Right hindlimb (tissue), 1 donor: ENCODE measurements at regions not wholly inside any gene's neighbourhood (a gene's known extent, or its start where the extent isn't known, plus 50 kb on each side); places are given as distances from the start of the nearest gene placed in this dataset.
"Not testable (repeated sequence)": the region's sequence is repeated elsewhere in the genome, so short reads cannot be mapped to it uniquely, and the experiment has no call there.

Experiments
- DNase-seq: peaks from one replicate; pipeline ENCODE4 v3.0.0-alpha.2; 2018

DNA sequence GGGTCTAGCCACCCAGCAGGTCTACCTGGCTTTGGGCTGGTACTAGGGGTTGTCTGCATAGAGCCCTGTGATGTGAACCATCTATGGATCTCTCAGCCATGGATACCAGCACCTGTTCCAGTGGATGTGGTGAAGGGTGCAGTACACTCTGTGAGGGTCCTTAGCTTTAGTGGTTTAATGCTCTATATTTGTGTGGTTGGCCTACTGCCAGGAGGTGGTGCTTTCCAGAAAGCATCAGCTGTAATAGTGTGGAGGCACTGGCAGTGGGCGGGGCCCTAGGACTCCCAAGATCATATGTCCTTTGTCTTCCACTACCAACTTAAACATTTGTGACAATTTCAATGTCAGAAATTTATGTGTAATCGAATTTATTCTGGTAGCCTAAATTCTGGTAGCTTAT is 1065.1 kb downstream of the RPIA start:
- DNase-seq, result not testable (repeated sequence)

GRCh38 chr2:89758332-89759026 is 1067.0 kb downstream of the RPIA start:
- not testable (repeated sequence) for DNase-seq

- not testable (repeated sequence) for DNase-seq
These were observed 1069.3 kb downstream of the RPIA start for GRCh38 chr2:89760762-89761161.

DNA sequence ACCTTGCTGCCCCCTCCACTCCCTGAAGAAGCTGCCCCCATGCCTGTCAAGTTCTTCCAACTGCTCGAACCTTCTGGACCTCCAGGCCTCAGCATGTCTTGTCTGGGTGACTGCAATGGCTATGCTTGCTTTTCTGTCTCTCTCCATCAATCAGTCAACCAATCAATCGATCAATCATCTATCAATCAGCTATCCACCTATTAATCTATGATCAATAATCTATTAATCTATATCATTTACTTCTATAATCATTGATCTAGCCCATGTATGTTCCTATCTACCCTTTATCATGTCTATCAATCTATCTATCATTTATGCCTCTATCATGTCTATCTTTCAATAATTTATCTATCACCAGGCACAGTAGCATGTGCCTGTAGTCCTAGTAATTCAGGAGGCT is 1069.7 kb downstream of the RPIA start:
- not testable (repeated sequence) for DNase-seq

- DNase-seq, result not testable (repeated sequence)
These were observed 1070.4 kb downstream of the RPIA start for GRCh38 chr2:89761863-89762262.

DNA sequence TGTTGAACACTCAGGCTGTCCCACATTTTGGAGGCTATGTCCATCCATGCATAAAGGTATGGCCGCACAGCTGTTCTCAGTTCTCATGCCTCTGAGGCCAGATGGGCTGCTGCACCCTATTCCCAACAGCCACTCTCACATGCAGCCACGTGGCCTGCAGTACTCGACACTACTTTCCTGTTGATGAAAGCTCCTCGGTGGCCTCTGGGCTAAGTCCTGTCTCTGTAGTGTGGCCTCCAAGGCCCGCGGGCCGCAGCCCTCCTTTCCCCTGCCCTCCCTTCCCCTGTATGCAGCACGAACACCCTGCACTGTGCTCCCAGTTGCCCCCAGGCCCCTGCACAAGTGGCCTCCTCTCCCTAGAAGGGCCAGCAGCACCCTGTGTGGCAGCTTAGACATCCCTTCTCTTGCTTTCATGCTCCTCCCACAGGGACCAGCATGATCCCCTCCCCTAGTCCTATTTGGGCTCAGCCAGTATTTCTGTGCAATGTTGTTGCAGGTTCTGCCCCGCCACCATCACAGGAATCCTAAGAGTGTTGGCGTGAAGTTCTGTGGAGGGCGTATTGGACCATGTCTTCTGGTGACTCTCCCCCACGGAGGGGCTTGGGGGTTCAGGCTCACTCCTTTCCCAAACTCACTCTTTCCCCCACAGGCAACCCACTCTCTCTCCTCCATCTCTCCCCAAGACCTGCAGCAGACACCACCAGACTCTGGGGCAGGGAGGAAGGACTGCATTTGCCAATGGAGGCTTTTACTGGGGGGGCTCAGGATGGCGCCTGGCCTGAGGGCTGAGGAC is 1071.2 kb downstream of the RPIA start:
- DNase-seq, result not testable (repeated sequence)

DNA sequence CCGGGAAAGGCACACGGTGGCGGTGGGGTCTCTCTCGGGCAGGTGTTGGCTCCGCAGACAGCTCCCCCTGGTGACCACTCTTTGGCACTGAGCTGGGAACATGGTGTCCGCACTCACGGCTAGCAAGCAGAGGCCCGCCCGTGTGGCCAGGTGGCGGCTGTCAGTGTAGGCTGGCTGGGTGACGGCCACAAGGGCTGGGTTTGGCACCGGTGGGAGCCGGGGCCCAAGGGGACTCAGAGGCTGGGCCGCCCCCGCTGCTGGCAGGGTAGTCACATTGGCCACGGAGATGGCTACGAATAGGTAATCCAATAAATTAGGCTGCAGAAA is 1071.7 kb downstream of the RPIA start:
- DNase-seq, result peak; percentile 17

DNA sequence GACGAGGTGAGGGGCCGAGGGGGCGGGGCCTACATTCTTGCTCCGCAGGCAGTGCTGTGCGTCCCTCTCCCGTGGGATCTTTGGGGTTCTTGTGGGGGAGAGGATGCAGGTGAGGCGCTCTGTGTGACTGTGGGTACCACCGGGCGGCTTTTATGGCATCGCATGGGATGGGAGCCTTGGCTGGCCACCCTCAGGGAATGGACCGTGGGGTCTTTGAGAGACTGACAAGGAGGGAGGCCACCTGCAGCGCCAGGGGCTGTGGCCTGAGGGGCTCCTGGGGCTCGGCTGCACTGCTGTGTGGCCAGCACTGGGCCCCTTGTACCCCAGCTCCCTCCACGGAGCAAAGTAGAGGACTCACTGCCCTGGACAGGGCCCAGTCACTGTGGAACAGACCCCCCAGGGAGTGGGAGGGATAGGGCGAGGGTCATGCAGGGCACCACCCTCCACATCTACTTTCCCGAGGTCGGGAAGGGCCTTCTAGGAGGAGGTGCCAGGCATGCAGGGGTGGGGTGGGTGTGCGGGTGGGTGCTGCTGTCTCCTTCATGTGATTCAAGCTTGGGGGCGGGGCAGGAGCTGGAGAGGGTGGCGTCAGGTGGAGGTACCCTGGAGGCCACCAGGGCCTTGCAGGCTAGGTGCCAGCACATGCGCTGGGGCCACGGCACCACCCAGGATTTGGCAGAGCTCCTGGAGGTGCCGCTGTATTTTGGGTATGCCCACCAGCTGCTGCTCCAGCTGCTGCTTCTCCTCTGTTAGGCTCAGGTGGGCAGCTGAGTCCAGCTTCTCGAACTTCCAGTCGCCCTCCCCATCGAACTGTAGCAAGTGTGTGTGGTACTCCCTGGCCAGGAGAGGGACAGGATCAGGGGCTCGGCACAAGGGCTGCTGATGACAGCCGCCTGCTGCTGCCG is 1072.4 kb downstream of the RPIA start:
- DNase-seq, result peak; percentile 20

GRCh38 chr2:89764571-89765360 is 1073.3 kb downstream of the RPIA start:
- peak; percentile 16 for DNase-seq

DNA sequence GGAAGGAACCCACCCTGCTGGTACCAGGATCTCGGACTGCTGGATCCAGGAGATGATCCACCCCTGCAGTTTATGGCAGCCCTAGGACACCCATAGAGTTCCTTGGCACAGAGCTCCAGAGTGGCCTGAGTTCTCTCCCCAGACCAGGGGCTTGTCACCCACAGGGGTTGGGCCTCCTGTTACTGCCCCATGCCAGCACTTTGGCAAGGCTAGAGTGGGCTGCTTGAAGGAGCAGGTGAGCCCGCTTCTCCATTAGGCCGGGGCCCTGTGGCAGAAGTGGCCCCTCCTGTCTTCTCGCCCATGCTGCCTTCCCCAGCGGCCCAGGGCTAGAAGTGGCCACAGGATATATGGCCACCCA is 1073.9 kb downstream of the RPIA start:
- peak; percentile 12 for DNase-seq

- DNase-seq, result peak; percentile 13
These were observed 1074.9 kb downstream of the RPIA start for GRCh38 chr2:89766141-89766990.

DNA sequence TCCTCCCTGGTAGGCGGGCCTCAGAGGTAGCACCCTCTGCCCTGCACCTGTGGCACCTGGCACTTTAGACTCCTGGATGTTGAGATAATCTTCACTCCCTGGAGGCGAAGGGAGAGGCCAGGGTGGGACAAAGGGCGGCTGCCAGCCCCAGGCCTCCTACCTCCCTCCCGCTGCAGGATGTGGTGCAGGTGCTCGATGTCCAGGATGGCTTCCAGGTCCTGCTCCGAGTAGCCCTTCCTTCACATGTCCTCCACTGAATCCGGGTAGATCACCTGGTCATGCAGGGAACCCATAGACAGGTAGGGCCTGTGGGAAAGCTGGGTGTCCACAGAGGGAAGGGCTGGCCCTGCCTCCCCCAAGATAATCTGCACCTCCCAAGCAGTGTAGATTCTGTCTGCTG is 1075.6 kb downstream of the RPIA start:
- DNase-seq, result not testable (repeated sequence)

- DNase-seq, result peak; percentile 21
These were observed 1076.3 kb downstream of the RPIA start for GRCh38 chr2:89767572-89768435.

DNA sequence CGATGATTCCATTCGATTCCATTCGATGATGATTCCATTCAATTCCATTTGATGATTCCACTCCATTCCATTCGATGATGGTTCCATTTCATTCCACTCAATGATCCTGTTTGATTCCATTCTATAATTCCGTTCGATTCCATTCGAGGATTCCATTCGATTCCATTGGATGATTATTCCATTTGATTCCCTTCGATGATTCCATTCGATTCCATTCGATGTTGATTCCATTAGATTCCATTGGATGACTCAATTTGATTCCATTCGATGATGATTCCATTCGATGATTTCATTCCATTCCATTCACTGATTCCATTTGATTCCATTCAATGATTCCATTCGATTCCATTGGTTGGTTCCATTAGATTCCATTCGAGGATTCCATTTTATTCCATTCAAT is 1084.4 kb downstream of the RPIA start:
- DNase-seq, result no peak

- no peak for DNase-seq
These were observed 1088.8 kb downstream of the RPIA start for GRCh38 chr2:89780318-89780717.

GRCh38 chr2:89781962-89782361 is 1090.5 kb downstream of the RPIA start:
- no peak for DNase-seq

GRCh38 chr2:89784960-89785359 is 1093.5 kb downstream of the RPIA start:
- no peak for DNase-seq

- not testable (repeated sequence) for DNase-seq
These were observed 1094.1 kb downstream of the RPIA start for GRCh38 chr2:89785528-89785927.

DNA sequence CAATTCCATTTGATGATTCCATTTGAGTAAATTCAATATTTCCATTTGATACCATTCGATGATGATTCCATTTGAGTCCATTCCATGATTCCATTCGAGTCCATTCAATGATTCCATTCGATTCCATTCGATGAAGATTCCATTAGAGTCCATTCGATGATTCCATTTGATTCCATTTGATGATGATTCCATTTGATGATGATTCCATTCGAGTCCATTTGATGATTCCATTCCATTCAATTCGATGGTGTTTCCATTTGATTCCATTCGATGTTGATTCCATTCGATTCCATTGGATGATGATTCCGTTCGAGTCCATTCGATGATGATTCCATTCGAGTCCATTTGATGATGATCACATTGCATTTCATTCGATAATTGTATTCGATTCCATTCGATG is 1095.2 kb downstream of the RPIA start:
- not testable (repeated sequence) for DNase-seq

GRCh38 chr2:89795530-89795929 is 1104.1 kb downstream of the RPIA start:
- DNase-seq, result not testable (repeated sequence)
